ENCODE measurements at regions not wholly inside any gene's neighbourhood (a gene's known extent, or its start where the extent isn't known, plus 50 kb on each side); places are given as distances from the start of the nearest gene placed in this dataset.

GRCh38 chr18:38847326-38847725 is 1281.7 kb upstream of the CELF4 start:
- WGBS, result 59% methylated on average over 2 of the region's 2 CpGs
- no peaks in the 10 kb centered on the region for H3K36me3 ChIP-seq (ENCODE audit: control insufficient read depth in 4 of 4, insufficient read depth in 3 of 4, low read depth in 1 of 4, low read length in 3 of 4)
- no peaks in the 10 kb centered on the region for H3K9me3 ChIP-seq (ENCODE audit: control insufficient read depth in 4 of 4, low read length in 3 of 4)
- H3K9ac ChIP-seq (ENCODE audit: low read depth in 1 of 2, low read length in 2 of 2), result no peak overlapping the region
- no peak for DNase-seq (ENCODE audit: low spot score)
- TF ChIP-seq ATF3 (IDR thresholded peaks at IDR 0.05) (no peak), FOXA1 (IDR thresholded peaks at IDR 0.05) (no peak), JUND (IDR thresholded peaks at IDR 0.05) (no peak), SP1 (IDR thresholded peaks at IDR 0.05) (no peak), RAD21 (IDR thresholded peaks at IDR 0.05) (no peak), EGR1 (IDR thresholded peaks at IDR 0.05; ENCODE audit: low read depth in 2 of 2) (no peak), GABPA (IDR thresholded peaks at IDR 0.05 in 1 of 2, conservative IDR thresholded peaks at IDR 0.05 in 1 of 2) (no peak), NR2F2 (IDR thresholded peaks at IDR 0.05) (no peak), YY1 (IDR thresholded peaks at IDR 0.05) (no peak), ZBTB33 (IDR thresholded peaks at IDR 0.05) (no peak), TAF1 (conservative IDR thresholded peaks at IDR 0.05) (no peak), REST (IDR thresholded peaks at IDR 0.05) (no peak), CTCF (IDR thresholded peaks at IDR 0.05; ENCODE audit: low read depth, low read length, missing input control) (no peak)
- H3K27ac ChIP-seq (ENCODE audit: low read depth in 1 of 2, low read length in 2 of 2), result no peak overlapping the region
- no peak overlapping the region for H3K4me3 ChIP-seq (ENCODE audit: low read depth in 1 of 3, low read length in 3 of 3)
- no peaks in the 10 kb centered on the region for H3K4me1 ChIP-seq (ENCODE audit: control insufficient read depth in 4 of 4, insufficient read depth in 4 of 4, low read length in 3 of 4)
- no peaks in the 10 kb centered on the region for H3K27me3 ChIP-seq (ENCODE audit: control insufficient read depth in 4 of 4, insufficient read depth in 4 of 4, low read length in 3 of 4)

GRCh38 chr18:38843291-38843690 is 1277.7 kb upstream of the CELF4 start:
- Histone ChIP-seq H3K9me3 (ENCODE audit: control insufficient read depth in 4 of 4, low read length in 3 of 4) (no peaks in the 10 kb centered on the region), H3K27me3 (ENCODE audit: control insufficient read depth in 4 of 4, insufficient read depth in 4 of 4, low read length in 3 of 4) (no peaks in the 10 kb centered on the region), H3K9ac (ENCODE audit: low read depth in 1 of 2, low read length in 2 of 2) (no peak overlapping the region), H3K27ac (ENCODE audit: low read depth in 1 of 2, low read length in 2 of 2) (no peak overlapping the region), H3K4me3 (ENCODE audit: low read depth in 1 of 3, low read length in 3 of 3) (no peak overlapping the region), H3K36me3 (ENCODE audit: control insufficient read depth in 4 of 4, insufficient read depth in 3 of 4, low read depth in 1 of 4, low read length in 3 of 4) (no peaks in the 10 kb centered on the region), H3K4me1 (ENCODE audit: control insufficient read depth in 4 of 4, insufficient read depth in 4 of 4, low read length in 3 of 4) (no peaks in the 10 kb centered on the region)
- TF ChIP-seq RXRA (IDR thresholded peaks at IDR 0.05) (no peak), YY1 (IDR thresholded peaks at IDR 0.05) (no peak)
- WGBS, result 78% methylated on average over 2 of the region's 2 CpGs
- DNase-seq (ENCODE audit: low spot score), result no peak

Measured in liver (tissue), 8 donors.